ENCODE measurements at regions not wholly inside any gene's neighbourhood (a gene's known extent, or its start where the extent isn't known, plus 50 kb on each side); places are given as distances from the start of the nearest gene placed in this dataset.

GRCh38 chr14:24688030-24688658 lies 54.2 kb upstream of the GZMB start:
- Histone ChIP-seq H3K4me2 (ENCODE audit: insufficient read depth, low read length) (no peak overlapping the region), H3K9ac (ENCODE audit: low read depth, low read length) (no peak overlapping the region), H3K4me1 (ENCODE audit: insufficient read depth, low read length) (peaks cover 7% of the 10 kb centered on the region), H3K9me3 (ENCODE audit: insufficient read depth, low read length, severe bottlenecking) (no peaks in the 10 kb centered on the region), H3K36me3 (ENCODE audit: insufficient read depth, low read length) (no peaks in the 10 kb centered on the region), H3K79me2 (ENCODE audit: insufficient read depth, low read length) (no peaks in the 10 kb centered on the region), H3K27ac (ENCODE audit: low read length) (no peak overlapping the region), H3K4me3 (ENCODE audit: low read depth in 1 of 2, low read length in 2 of 2) (no peak overlapping the region), H2AFZ (ENCODE audit: low read depth, low read length) (no peak overlapping the region), H3K27me3 (ENCODE audit: insufficient read depth, low read length, poor library complexity) (peaks cover 6% of the 10 kb centered on the region), H4K20me1 (ENCODE audit: insufficient read depth, low read length) (no peaks in the 10 kb centered on the region)
- TF ChIP-seq EZH2 (IDR thresholded peaks at IDR 0.05; ENCODE audit: borderline replicate concordance, low read depth, low read length, severe bottlenecking), result no peak
- no peak for TF ChIP-seq CTCF (IDR thresholded peaks at IDR 0.05; ENCODE audit: borderline replicate concordance, extremely low read depth, low read length, poor library complexity, severe bottlenecking)
- no peak for ATAC-seq (ENCODE audit: insufficient read depth, low read depth)
- DNase-seq, result no peak

All from DND-41 (cell line).